Heart right ventricle (tissue), 16 donors: ENCODE measurements at regions not wholly inside any gene's neighbourhood (a gene's known extent, or its start where the extent isn't known, plus 50 kb on each side); places are given as distances from the start of the nearest gene placed in this dataset.

Experiments
- ATAC-seq, 8 donors: fragments of 200-7000 bp; cut with Tn5 transposase; one replicate each; pipeline ENCODE4 v1.9.1; 2020; ENCODE audit warnings: mild to moderate bottlenecking in 8 of 8, moderate library complexity in 8 of 8, moderate number of reproducible peaks in 1 of 8
- DNase-seq, 2 donors: peaks; one replicate each; pipeline ENCODE4 v3.0.0-alpha.2; 2020
- H3K27ac ChIP-seq, 10 donors: fragments of 200-600 bp; sonication (generic) in 2 of 10; one replicate each; pipeline versions ENCODE4 v1.5.0 to v1.8.0; 2020 to 2022; ENCODE audit warnings: mild to moderate bottlenecking in 3 of 10
- H3K27me3 ChIP-seq, 7 donors: fragments of 200-600 bp; one replicate each; pipeline ENCODE4 v1.8.0; 2021 to 2022; ENCODE audit warnings: mild to moderate bottlenecking in 2 of 7
- H3K36me3 ChIP-seq, 9 donors: fragments of 200-600 bp; sonication (generic) in 1 of 9; one replicate each; pipeline versions ENCODE4 v1.5.0 to v1.8.0; 2020 to 2022; ENCODE audit warnings: mild to moderate bottlenecking in 2 of 9
- H3K4me1 ChIP-seq, 9 donors: fragments of 200-600 bp; sonication (generic) in 1 of 9; one replicate each; pipeline versions ENCODE4 v1.5.0 to v1.8.0; 2020 to 2022; ENCODE audit warnings: mild to moderate bottlenecking in 4 of 9
- H3K4me3 ChIP-seq, 10 donors: fragments of 200-600 bp; sonication (generic) in 2 of 10; one replicate each; pipeline versions ENCODE4 v1.5.0 to v1.8.0; 2020 to 2022; ENCODE audit warnings: mild to moderate bottlenecking in 7 of 10, moderate library complexity in 2 of 10
- H3K9me3 ChIP-seq, 11 donors: fragments of 200-600 bp in 10 of 11; sonication (generic) in 2 of 11; one replicate each; pipeline versions ENCODE4 v1.5.0 to v1.8.0; 2013 to 2022; ENCODE audit warnings: mild to moderate bottlenecking in 2 of 11, control low read depth in 1 of 11, moderate library complexity in 1 of 11
- WGBS, 2 donors: extraction: QIAGEN DNeasy Blood & Tissue Kit; methylation state at CpG; one replicate each; pipeline ENCODE4 v1.1.7; 2013; ENCODE audit warnings: inconsistent platforms in 1 of 2; 5-methylcytosine and 5-hydroxymethylcytosine counted together
- intact Hi-C, 10 donors: fragments of 100-400 bp; cut with DNase I; formaldehyde crosslinking; loops; one replicate each; pipeline versions ENCODE4 v1.11.1 to v1.14.2; 2022
- microRNA-seq, 2 donors: library from miRNA; unstranded; fragments of <30 nt; microRNA quantifications; one replicate each; pipeline ENCODE4 v1.2.0, GENCODE V29; 2021
- TF ChIP-seq, protein P1 (sequence below), 9 donors: fragments of 200-600 bp; sonication (generic) in 2 of 9; IDR thresholded peaks; one replicate each; pipeline versions ENCODE4 v1.5.0 to v1.8.0; 2021 to 2022; ENCODE audit warnings: antibody characterized with exemption in 9 of 9, mild to moderate bottlenecking in 5 of 9, moderate library complexity in 1 of 9
- donor health status: Arrhythmogenic right ventricular cardiomyopathy.
- donor health status: ischemic (EF 13 %, LVEDD 7.1; RV severe dilation, severe dysfunction).
- donor health status: healthy with polysubstance abuse.
- donor health status: DM: no; HTN: yes; CAD: no.
- donor health status: DM: no; HTN: no; CAD: no.
- donor health status: ischemic (EF 25% LVEDD 6.9; RV normal size, moderate dysfunction).
- donor health status: ischemic (EF 25% LVEDD 5.7; RV mildly dilated, moderate dysfunction).
- donor health status: healthy.
- donor health status: DM: yes; HTN: yes; CAD: no.
- donor health status: Ischemic cardiomyopathy.
- donor health status: ischemic (EF 35%, LVEDD 5.7; RV mildly dilated, moderate dysfunction).
- donor health status: nonischemic (EF 11% LVEDD 7.7; RV severe dilation, severe dysfunction).
- donor health status: DM: yes; HTN: yes; CAD: no.
- donor health status: PGD.
- donor health status: ischemic (EF 29% LVEDD 5.4; RV normal size, mild dysfunction).
- donor health status: nonischemic (EF 23%, LVEDD 6.1; RV moderate dilation, normal function).

- intact Hi-C loops: no loop called here
- DNase-seq: no peak
- H3K27ac ChIP-seq: no peak overlapping the region
- H3K27me3 ChIP-seq: no peaks in the 10 kb centered on the region
- WGBS, 2 donors: 89 to 93% methylated on average over 1 of the region's 1 CpG
- TF ChIP-seq, protein P1, sequence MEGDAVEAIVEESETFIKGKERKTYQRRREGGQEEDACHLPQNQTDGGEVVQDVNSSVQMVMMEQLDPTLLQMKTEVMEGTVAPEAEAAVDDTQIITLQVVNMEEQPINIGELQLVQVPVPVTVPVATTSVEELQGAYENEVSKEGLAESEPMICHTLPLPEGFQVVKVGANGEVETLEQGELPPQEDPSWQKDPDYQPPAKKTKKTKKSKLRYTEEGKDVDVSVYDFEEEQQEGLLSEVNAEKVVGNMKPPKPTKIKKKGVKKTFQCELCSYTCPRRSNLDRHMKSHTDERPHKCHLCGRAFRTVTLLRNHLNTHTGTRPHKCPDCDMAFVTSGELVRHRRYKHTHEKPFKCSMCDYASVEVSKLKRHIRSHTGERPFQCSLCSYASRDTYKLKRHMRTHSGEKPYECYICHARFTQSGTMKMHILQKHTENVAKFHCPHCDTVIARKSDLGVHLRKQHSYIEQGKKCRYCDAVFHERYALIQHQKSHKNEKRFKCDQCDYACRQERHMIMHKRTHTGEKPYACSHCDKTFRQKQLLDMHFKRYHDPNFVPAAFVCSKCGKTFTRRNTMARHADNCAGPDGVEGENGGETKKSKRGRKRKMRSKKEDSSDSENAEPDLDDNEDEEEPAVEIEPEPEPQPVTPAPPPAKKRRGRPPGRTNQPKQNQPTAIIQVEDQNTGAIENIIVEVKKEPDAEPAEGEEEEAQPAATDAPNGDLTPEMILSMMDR (IDR thresholded peaks at IDR 0.05): no peak
- no peaks in the 10 kb centered on the region for H3K36me3 ChIP-seq
- H3K4me3 ChIP-seq: no peak overlapping the region
- no peak for ATAC-seq
- H3K9me3 ChIP-seq: no peaks in the 10 kb centered on the region
- peaks cover 14 to 64% (median 22%) of the 10 kb centered on the region in 9 donors for H3K4me1 ChIP-seq
Measured at GRCh38 chr14:50058113-50058512, 58.3 kb downstream of the VCPKMT start.

Small RNAs in the stretch of these regions (microRNA-seq; reads per million reads assigned to microRNA genes)
- gene MIR6076: 0 reads per million in 2 donors
